ENCODE measurements at regions not wholly inside any gene's neighbourhood (a gene's known extent, or its start where the extent isn't known, plus 50 kb on each side); places are given as distances from the start of the nearest gene placed in this dataset.

- no peak for TF ChIP-seq JUNB (IDR thresholded peaks at IDR 0.05; ENCODE audit: unreplicated experiment)
- no peak for TF ChIP-seq NANOG (IDR thresholded peaks at IDR 0.05; ENCODE audit: borderline replicate concordance)
- no peak for TF ChIP-seq STAT1 (IDR thresholded peaks at IDR 0.05; ENCODE audit: unreplicated experiment)
- no peak overlapping the region for H3K4me3 Mint-ChIP-seq
- no peaks in the 10 kb centered on the region for H3K36me3 Mint-ChIP-seq (ENCODE audit: low read depth)
Measured at GRCh38 chr2:146240391-146240790, 1604.4 kb upstream of the ACVR2A start.

GRCh38 chr2:146239392-146240135 lies 1605.3 kb upstream of the ACVR2A start:
- Histone ChIP-seq H3K4me1 (ENCODE audit: insufficient read depth) (no peaks in the 10 kb centered on the region; the same call in 1 of the 2 replicates), H3K36me3 (ENCODE audit: insufficient read depth) (no peaks in the 10 kb centered on the region), H3K4me3 (no peak overlapping the region), H4K20me1 (replicated peaks; ENCODE audit: insufficient read depth) (no peaks in the 10 kb centered on the region), H3F3A (replicated peaks; ENCODE audit: low read depth) (no peaks in the 10 kb centered on the region), H3K4me2 (no peak overlapping the region), H3K9me2 (ENCODE audit: insufficient read depth) (no peaks in the 10 kb centered on the region), H3K79me2 (replicated peaks; ENCODE audit: insufficient read depth) (no peaks in the 10 kb centered on the region), H2AFZ (no peak overlapping the region), H3K27ac (ENCODE audit: low read depth) (no peak overlapping the region), H3K27me3 (ENCODE audit: insufficient read depth) (no peaks in the 10 kb centered on the region)
- ATAC-seq: no peak
- H3K27ac Mint-ChIP-seq: no peak overlapping the region
- no peak overlapping the region for H3K4me3 Mint-ChIP-seq
- DNase-seq (ENCODE audit: low spot score): no peak
- no peaks in the 10 kb centered on the region for H3K36me3 Mint-ChIP-seq (ENCODE audit: low read depth)
- H3K9me3 Mint-ChIP-seq: no peaks in the 10 kb centered on the region
- peaks cover 1% of the 10 kb centered on the region for H3K27me3 Mint-ChIP-seq (ENCODE audit: insufficient read depth, low read depth, poor library complexity)
- peaks cover 6% of the 10 kb centered on the region; the same call in 2 of the 3 replicates for H3K4me1 Mint-ChIP-seq
- no peak for TF ChIP-seq ZNF331 (CRISPR knock-in tag; IDR thresholded peaks at IDR 0.05; ENCODE audit: low read depth)
- TF ChIP-seq EZH2phosphoT487 (IDR thresholded peaks at IDR 0.05; ENCODE audit: unreplicated experiment): no peak
- no peak for TF ChIP-seq EZH2 (IDR thresholded peaks at IDR 0.05; ENCODE audit: low read depth, unreplicated experiment)
- no peak for TF ChIP-seq STAT1 (IDR thresholded peaks at IDR 0.05; ENCODE audit: unreplicated experiment)
- TF ChIP-seq REST (IDR thresholded peaks at IDR 0.05; ENCODE audit: unreplicated experiment): no peak
- TF ChIP-seq JUNB (IDR thresholded peaks at IDR 0.05; ENCODE audit: unreplicated experiment): no peak
- TF ChIP-seq CTCF (conservative IDR thresholded peaks at IDR 0.05; ENCODE audit: low read depth in 2 of 2): no peak
- TF ChIP-seq ZNF114 (CRISPR knock-in tag; IDR thresholded peaks at IDR 0.05): no peak
- TF ChIP-seq ETS1 (IDR thresholded peaks at IDR 0.05): no peak
- TF ChIP-seq POLR2AphosphoS5 (IDR thresholded peaks at IDR 0.05; ENCODE audit: low read depth): no peak
- no peak for TF ChIP-seq CREB1 (CRISPR knock-in tag; IDR thresholded peaks at IDR 0.05; ENCODE audit: low read depth)

More at GRCh38 chr2:146240391-146240790, 1604.4 kb upstream of the ACVR2A start:
- H3K9me2 ChIP-seq (ENCODE audit: insufficient read depth): no peaks in the 10 kb centered on the region
- no peaks in the 10 kb centered on the region for H3F3A ChIP-seq (replicated peaks; ENCODE audit: low read depth)
- no peaks in the 10 kb centered on the region for H3K79me2 ChIP-seq (replicated peaks; ENCODE audit: insufficient read depth)
- no peak overlapping the region for H3K4me3 ChIP-seq
- no peaks in the 10 kb centered on the region; the same call in 1 of the 2 replicates for H3K4me1 ChIP-seq (ENCODE audit: insufficient read depth)
- no peak overlapping the region for H3K4me2 ChIP-seq
- no peaks in the 10 kb centered on the region for H4K20me1 ChIP-seq (replicated peaks; ENCODE audit: insufficient read depth)
- H3K27me3 ChIP-seq (ENCODE audit: insufficient read depth): no peaks in the 10 kb centered on the region
- no peak overlapping the region for H3K27ac ChIP-seq (ENCODE audit: low read depth)
- no peak for ATAC-seq
- peaks cover 1% of the 10 kb centered on the region for H3K27me3 Mint-ChIP-seq (ENCODE audit: insufficient read depth, low read depth, poor library complexity)
- peaks cover 6% of the 10 kb centered on the region; the same call in 2 of the 3 replicates for H3K4me1 Mint-ChIP-seq
- no peak overlapping the region for H3K27ac Mint-ChIP-seq
- no peak for DNase-seq (ENCODE audit: low spot score)
- no peaks in the 10 kb centered on the region for H3K9me3 Mint-ChIP-seq
- H2AFZ ChIP-seq: no peak overlapping the region; the same call in 1 of the 2 replicates
- H3K36me3 ChIP-seq (ENCODE audit: insufficient read depth): no peaks in the 10 kb centered on the region

Data from GM23338 (cell line).